ENCODE measurements at regions not wholly inside any gene's neighbourhood (a gene's known extent, or its start where the extent isn't known, plus 50 kb on each side); places are given as distances from the start of the nearest gene placed in this dataset.
"Not testable (repeated sequence)": the region's sequence is repeated elsewhere in the genome, so short reads cannot be mapped to it uniquely, and the experiment has no call there.

DNA sequence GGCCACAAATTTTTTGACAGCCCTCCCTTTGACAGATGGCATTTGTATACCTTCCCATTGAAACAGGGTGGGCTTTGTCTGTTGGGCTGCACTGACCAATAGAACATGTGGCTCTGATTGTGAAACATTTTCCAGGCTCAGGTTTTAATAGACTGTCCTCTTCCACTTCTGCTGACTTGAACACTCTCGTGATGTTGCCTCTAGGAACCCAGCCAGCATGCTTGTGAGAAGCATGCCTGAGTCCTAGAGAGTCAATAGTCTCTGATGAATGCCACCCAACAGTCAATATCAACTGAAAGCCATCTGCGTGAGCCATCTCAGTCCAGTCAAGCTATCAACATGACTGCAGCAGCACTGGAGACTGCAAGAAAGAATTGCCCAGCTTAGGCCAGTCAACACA lies 290.0 kb downstream of the SLC7A11 start:
- intact Hi-C loops (cut with DNase I), result no loop called here
- WGBS, result 71% methylated on average over 2 of the region's 2 CpGs
- H3K27me3 ChIP-seq (ENCODE audit: control insufficient read depth, insufficient read depth), result no peaks in the 10 kb centered on the region
- H3K9me3 ChIP-seq (ENCODE audit: control insufficient read depth, low read length), result no peaks in the 10 kb centered on the region
- DNase-seq (no peak), ATAC-seq (no peak)
- H3K4me1 ChIP-seq (ENCODE audit: control insufficient read depth, insufficient read depth, low read length), result no peaks in the 10 kb centered on the region
- no peak overlapping the region for H3K4me3 ChIP-seq (ENCODE audit: low read length)
- no peak overlapping the region for H3K27ac ChIP-seq (ENCODE audit: low read length)

DNA sequence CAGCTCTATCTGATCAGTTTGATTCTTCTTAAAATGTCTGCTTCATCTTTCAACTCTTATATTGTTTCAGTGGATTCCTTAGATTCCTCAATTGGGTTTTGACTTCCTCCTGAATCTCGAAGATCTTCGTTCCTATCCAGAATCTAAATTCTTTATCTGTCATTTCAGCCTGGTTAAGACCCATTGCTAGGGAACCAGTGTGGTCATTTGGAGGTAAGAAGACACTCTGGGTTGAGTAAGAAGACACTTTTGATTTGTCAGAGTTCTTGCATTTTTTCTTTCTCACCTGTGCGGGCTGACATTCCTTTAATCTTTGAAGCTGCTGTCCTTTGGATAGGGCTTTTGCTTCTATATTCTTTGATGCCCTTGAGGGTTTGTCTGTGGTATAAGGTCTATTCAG lies 291.9 kb downstream of the SLC7A11 start:
- no peaks in the 10 kb centered on the region for H3K4me1 ChIP-seq (ENCODE audit: control insufficient read depth, insufficient read depth, low read length)
- WGBS, result 90% methylated on average over 3 of the region's 3 CpGs

DNA sequence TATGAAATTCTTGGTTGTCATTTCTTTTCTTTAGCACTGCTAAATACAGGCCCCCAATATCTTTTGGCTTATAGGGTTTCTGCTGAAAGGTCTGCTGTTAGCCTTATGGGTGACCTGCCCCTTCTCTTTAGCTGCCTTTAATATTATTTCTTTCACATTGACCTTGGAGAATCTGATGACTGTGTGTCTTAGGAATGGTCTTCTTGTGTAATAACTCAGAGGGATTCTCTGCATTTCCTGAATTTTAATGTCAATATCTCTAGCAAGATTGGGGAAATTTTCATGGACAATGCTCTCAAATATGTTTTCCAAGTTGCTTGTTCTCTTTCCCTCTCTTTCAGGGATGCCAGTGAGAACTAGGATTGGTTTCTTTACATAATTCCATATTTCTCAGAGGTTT lies 292.4 kb downstream of the SLC7A11 start:
- DNase-seq, result no peak

More for the DNA sequence above, 291.9 kb downstream of the SLC7A11 start:
- H3K27ac ChIP-seq (ENCODE audit: low read length), result no peak overlapping the region
- intact Hi-C loops (cut with DNase I), result no loop called here
- H3K9me3 ChIP-seq (ENCODE audit: control insufficient read depth, low read length), result no peaks in the 10 kb centered on the region
- no peak for ATAC-seq
- H3K4me3 ChIP-seq (ENCODE audit: low read length), result no peak overlapping the region
- no peak for DNase-seq
- no peaks in the 10 kb centered on the region for H3K27me3 ChIP-seq (ENCODE audit: control insufficient read depth, insufficient read depth)

GRCh38 chr4:137946453-137947174 lies 295.5 kb downstream of the SLC7A11 start:
- no peaks in the 10 kb centered on the region for H3K4me1 ChIP-seq (ENCODE audit: control insufficient read depth, insufficient read depth, low read length)
- no peaks in the 10 kb centered on the region for H3K9me3 ChIP-seq (ENCODE audit: control insufficient read depth, low read length)

More for the DNA sequence above, 292.4 kb downstream of the SLC7A11 start:
- Histone ChIP-seq H3K4me1 (ENCODE audit: control insufficient read depth, insufficient read depth, low read length) (no peaks in the 10 kb centered on the region), H3K27ac (ENCODE audit: low read length) (no peak overlapping the region), H3K27me3 (ENCODE audit: control insufficient read depth, insufficient read depth) (no peaks in the 10 kb centered on the region), H3K4me3 (ENCODE audit: low read length) (no peak overlapping the region), H3K9me3 (ENCODE audit: control insufficient read depth, low read length) (no peaks in the 10 kb centered on the region)
- intact Hi-C loops (cut with DNase I), result no loop called here
- no peak for ATAC-seq

DNA sequence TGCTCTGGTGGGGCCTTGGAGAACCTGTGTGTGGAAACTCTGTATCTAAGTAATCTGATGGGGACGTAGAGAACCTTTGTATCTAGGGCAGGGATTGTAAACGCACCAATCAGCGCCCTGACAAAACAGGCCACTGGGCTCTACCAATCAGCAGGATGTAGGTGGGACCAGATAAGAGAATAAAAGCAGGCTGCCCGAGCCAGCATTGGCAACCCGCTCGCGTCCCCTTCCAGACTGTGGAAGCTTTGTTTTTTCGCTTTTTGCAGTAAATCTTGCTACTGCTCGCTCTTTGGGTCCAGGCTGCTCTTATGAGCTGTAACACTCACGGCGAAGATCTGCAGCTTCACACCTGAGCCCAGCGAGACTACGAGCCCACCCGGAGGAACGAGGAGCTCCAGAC lies 299.3 kb downstream of the SLC7A11 start:
- DNase-seq, result peak in 1 of 3 donors; percentile 6
- H3K4me3 ChIP-seq (ENCODE audit: low read length); intact Hi-C loops (cut with DNase I); H3K4me1 ChIP-seq (ENCODE audit: control insufficient read depth, insufficient read depth, low read length); H3K9me3 ChIP-seq (ENCODE audit: control insufficient read depth, low read length); H3K27me3 ChIP-seq (ENCODE audit: control insufficient read depth, insufficient read depth); ATAC-seq; H3K27ac ChIP-seq (ENCODE audit: low read length): not testable (repeated sequence)
- WGBS, result 91% methylated on average over 15 of the region's 15 CpGs

More at GRCh38 chr4:137946453-137947174, 295.5 kb downstream of the SLC7A11 start:
- no peak overlapping the region for H3K27ac ChIP-seq (ENCODE audit: low read length)
- intact Hi-C loops (cut with DNase I), result no loop called here
- 88% methylated on average over 1 of the region's 1 CpG for WGBS
- DNase-seq, result no peak
- no peaks in the 10 kb centered on the region for H3K27me3 ChIP-seq (ENCODE audit: control insufficient read depth, insufficient read depth)
- no peak overlapping the region for H3K4me3 ChIP-seq (ENCODE audit: low read length)
- ATAC-seq, result no peak

- intact Hi-C loops (cut with DNase I), result not testable (repeated sequence)
Measured at GRCh38 chr4:137942015-137942515, 300.1 kb downstream of the SLC7A11 start.

DNA sequence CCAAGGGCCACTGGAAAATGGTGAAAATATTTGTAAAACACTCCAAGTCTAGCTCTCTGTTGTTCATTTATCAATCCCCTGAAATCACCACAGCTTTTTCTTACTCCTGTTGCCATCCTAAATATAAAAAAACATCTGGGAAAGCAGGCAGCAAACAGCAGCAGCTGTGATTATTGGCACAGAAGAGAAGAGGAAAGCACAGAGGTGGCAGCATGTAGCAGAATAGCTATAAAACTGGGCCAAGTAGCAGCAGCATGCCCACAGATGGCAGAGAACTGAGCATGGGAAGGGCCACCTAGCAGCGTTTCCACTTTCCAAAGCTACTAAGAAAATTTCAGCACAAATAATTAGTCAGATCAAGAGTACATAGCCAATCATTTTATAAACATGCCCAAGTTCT lies 307.2 kb downstream of the SLC7A11 start:
- no peak overlapping the region for H3K4me3 ChIP-seq (ENCODE audit: low read length)
- 65% methylated on average over 1 of the region's 1 CpG for WGBS

More at GRCh38 chr4:137942015-137942515, 300.1 kb downstream of the SLC7A11 start:
- not testable (repeated sequence) for H3K27ac ChIP-seq (ENCODE audit: low read length); ATAC-seq; H3K9me3 ChIP-seq (ENCODE audit: control insufficient read depth, low read length); H3K4me3 ChIP-seq (ENCODE audit: low read length); H3K27me3 ChIP-seq (ENCODE audit: control insufficient read depth, insufficient read depth); H3K4me1 ChIP-seq (ENCODE audit: control insufficient read depth, insufficient read depth, low read length)
- DNase-seq, result peak in 2 of 3 donors; percentile 2 to 41
- WGBS, result 95% methylated on average over 27 of the region's 32 CpGs

DNA sequence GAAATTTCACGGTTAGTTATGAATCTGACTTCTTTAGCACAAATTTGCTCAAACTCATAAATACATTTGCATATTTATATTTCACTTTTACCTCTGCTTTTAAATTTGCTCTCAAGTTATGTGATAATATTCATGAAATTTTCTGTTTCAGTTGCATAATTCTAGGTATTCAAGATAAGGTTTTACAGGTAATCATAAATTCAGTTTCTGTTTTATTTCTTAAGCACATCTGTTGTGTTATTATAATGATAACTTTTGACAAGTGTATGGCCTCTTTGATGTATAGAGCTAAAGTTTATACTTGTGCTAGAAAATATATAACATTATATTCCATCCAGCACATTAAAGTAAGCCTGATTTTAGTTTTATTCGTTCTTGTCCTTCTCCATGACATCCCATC lies 308.1 kb downstream of the SLC7A11 start:
- WGBS, result 52% methylated on average over 2 of the region's 2 CpGs
- H3K27me3 ChIP-seq (ENCODE audit: control insufficient read depth, insufficient read depth), result no peaks in the 10 kb centered on the region
- H3K27ac ChIP-seq (ENCODE audit: low read length), result no peak overlapping the region
- no peak overlapping the region for H3K4me3 ChIP-seq (ENCODE audit: low read length)
- no peaks in the 10 kb centered on the region for H3K4me1 ChIP-seq (ENCODE audit: control insufficient read depth, insufficient read depth, low read length)
- no peak for DNase-seq
- intact Hi-C loops (cut with DNase I), result no loop called here
- no peaks in the 10 kb centered on the region for H3K9me3 ChIP-seq (ENCODE audit: control insufficient read depth, low read length)
- ATAC-seq, result no peak

More for the DNA sequence above, 307.2 kb downstream of the SLC7A11 start:
- DNase-seq (no peak), ATAC-seq (no peak)
- Histone ChIP-seq H3K4me1 (ENCODE audit: control insufficient read depth, insufficient read depth, low read length) (no peaks in the 10 kb centered on the region), H3K27me3 (ENCODE audit: control insufficient read depth, insufficient read depth) (no peaks in the 10 kb centered on the region), H3K9me3 (ENCODE audit: control insufficient read depth, low read length) (no peaks in the 10 kb centered on the region), H3K27ac (ENCODE audit: low read length) (no peak overlapping the region)
- intact Hi-C loops (cut with DNase I), result no loop called here

- Histone ChIP-seq H3K4me3 (ENCODE audit: low read length) (no peak overlapping the region), H3K27ac (ENCODE audit: low read length) (no peak overlapping the region), H3K4me1 (ENCODE audit: control insufficient read depth, insufficient read depth, low read length) (no peaks in the 10 kb centered on the region), H3K9me3 (ENCODE audit: control insufficient read depth, low read length) (no peaks in the 10 kb centered on the region), H3K27me3 (ENCODE audit: control insufficient read depth, insufficient read depth) (no peaks in the 10 kb centered on the region)
- intact Hi-C loops (cut with DNase I), result no loop called here
- ATAC-seq, result no peak
- 77% methylated on average over 1 of the region's 1 CpG for whole genome bisulfite sequencing
- no peak for DNase-seq
Measured at GRCh38 chr4:137927972-137928371, 314.2 kb downstream of the SLC7A11 start.

DNA sequence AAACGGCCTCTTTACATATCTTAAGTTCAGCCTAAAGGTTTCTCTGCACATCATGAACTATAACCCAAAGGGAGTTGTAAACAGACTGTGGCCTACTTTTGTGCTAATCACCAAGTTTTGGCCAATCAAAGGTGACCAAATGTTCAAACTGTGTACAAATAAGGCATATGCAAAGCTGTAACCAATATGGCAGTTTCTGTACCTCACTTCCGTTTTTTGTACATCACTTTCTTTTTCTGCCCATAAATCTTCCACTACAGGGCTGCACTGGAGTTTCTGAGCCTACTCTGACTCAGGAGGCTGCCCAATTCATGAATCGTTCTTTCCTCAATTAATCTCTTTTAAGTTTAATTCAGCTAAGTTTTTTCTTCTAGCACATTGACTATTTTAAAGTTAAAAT lies 318.7 kb downstream of the SLC7A11 start:
- no peaks in the 10 kb centered on the region for H3K9me3 ChIP-seq (ENCODE audit: control insufficient read depth, low read length)
- no peaks in the 10 kb centered on the region for H3K27me3 ChIP-seq (ENCODE audit: control insufficient read depth, insufficient read depth)
- H3K4me3 ChIP-seq (ENCODE audit: low read length), result no peak overlapping the region
- DNase-seq (no peak), ATAC-seq (no peak)
- 79% methylated on average over 3 of the region's 3 CpGs for whole genome bisulfite sequencing
- H3K27ac ChIP-seq (ENCODE audit: low read length), result no peak overlapping the region
- H3K4me1 ChIP-seq (ENCODE audit: control insufficient read depth, insufficient read depth, low read length), result no peaks in the 10 kb centered on the region
- intact Hi-C loops (cut with DNase I), result no loop called here

GRCh38 chr4:137922721-137923120 lies 319.4 kb downstream of the SLC7A11 start:
- ATAC-seq (no peak), DNase-seq (no peak)
- H3K4me1 ChIP-seq (ENCODE audit: control insufficient read depth, insufficient read depth, low read length), result no peaks in the 10 kb centered on the region
- H3K4me3 ChIP-seq (ENCODE audit: low read length), result no peak overlapping the region
- no peaks in the 10 kb centered on the region for H3K27me3 ChIP-seq (ENCODE audit: control insufficient read depth, insufficient read depth)
- intact Hi-C loops (cut with DNase I), result no loop called here
- 91% methylated on average over 3 of the region's 3 CpGs for WGBS
- H3K27ac ChIP-seq (ENCODE audit: low read length), result no peak overlapping the region
- no peaks in the 10 kb centered on the region for H3K9me3 ChIP-seq (ENCODE audit: control insufficient read depth, low read length)

All from right cardiac atrium (tissue), 5 donors.